Prostate gland (tissue), 2 donors: ENCODE measurements at regions not wholly inside any gene's neighbourhood (a gene's known extent, or its start where the extent isn't known, plus 50 kb on each side); places are given as distances from the start of the nearest gene placed in this dataset.

ENCODE experiments used
- CTCF ChIP-seq, 4 experiments: fragments of 200-600 bp in 2 of 4; fragments of 450-650 bp in 2 of 4; sonication (generic) in 2 of 4; IDR thresholded peaks; 1 replicate in 3 of 4; 2 replicates in 1 of 4; pipeline ENCODE4 v1.5.1; 2016 to 2019; ENCODE audit warnings: antibody characterized with exemption in 4 of 4, mild to moderate bottlenecking in 2 of 4, moderate library complexity in 2 of 4
- POLR2A ChIP-seq: fragments of 450-650 bp; IDR thresholded peaks from one replicate; pipeline ENCODE4 v1.6.1; 2016; ENCODE audit warnings: antibody characterized with exemption, mild to moderate bottlenecking
- POLR2AphosphoS5 ChIP-seq: sonication (generic); formaldehyde crosslinking; IDR thresholded peaks from one replicate; pipeline ENCODE4 v1.6.1; 2017; ENCODE audit warnings: antibody characterized with exemption

GRCh38 chr9:25936031-25936430 is 257.8 kb upstream of the TUSC1 start:
- TF ChIP-seq CTCF (IDR thresholded peaks at IDR 0.05) (no peak), POLR2A (no peak), POLR2AphosphoS5 (no peak)
